ENCODE measurements at regions not wholly inside any gene's neighbourhood (a gene's known extent, or its start where the extent isn't known, plus 50 kb on each side); places are given as distances from the start of the nearest gene placed in this dataset.

DNA sequence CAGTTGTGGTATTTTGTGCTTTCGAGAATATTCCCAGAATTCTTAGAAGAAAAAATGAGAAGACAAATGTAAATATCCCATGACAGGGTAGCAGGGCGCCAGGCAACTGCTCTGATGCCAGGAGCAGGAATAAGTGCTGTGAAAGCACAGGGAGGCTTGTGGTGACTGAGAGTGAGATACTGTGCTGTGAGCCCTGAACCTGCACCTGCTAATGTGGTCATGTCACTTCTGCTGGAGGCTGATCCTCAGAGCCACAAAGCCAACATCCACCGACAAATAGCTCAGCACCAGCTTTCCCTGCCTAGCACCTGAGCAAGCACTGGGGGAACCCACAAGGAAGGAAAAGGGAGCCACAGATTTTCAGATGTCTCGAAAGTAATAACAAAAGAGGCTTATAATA lies 368.6 kb upstream of the CDH4 start:
- no peak for DNase-seq

DNA sequence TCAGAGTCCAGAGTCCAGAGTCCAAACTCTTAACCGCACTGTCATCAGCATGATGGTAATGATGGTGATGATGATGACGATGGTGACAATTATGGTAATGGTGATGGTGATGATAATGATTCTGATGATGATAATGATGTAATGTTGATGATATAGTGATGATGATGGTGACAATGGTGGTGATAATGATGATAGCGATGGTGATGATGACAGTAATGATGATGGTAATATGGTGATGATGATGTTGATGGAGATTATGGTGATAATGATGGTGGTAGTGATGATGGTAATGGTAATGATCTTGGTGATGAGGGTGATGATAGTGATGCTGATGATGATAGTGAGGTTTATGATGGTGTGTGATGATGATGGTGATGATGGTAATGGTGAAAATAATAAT lies 367.8 kb upstream of the CDH4 start:
- no peak for DNase-seq

DNA sequence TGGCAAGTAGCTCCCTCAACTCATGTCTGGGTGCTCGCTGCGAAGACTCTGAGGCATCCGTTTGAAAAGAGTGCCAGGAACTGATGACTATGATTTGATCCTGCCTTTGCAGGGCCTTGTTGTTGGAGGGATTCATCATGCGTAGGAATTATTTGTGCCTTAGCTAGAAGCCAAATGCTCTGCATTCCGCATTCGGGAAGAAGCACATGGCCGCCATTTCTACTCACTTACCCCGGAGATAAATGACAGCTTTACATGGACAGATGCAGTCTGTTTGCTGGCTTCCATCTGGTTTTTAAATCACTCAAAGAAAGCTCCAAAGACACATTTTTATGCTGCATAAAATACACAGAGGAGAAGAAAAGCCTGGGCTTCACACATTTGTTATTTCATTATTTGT lies 363.3 kb upstream of the CDH4 start:
- DNase-seq: no peak

DNA sequence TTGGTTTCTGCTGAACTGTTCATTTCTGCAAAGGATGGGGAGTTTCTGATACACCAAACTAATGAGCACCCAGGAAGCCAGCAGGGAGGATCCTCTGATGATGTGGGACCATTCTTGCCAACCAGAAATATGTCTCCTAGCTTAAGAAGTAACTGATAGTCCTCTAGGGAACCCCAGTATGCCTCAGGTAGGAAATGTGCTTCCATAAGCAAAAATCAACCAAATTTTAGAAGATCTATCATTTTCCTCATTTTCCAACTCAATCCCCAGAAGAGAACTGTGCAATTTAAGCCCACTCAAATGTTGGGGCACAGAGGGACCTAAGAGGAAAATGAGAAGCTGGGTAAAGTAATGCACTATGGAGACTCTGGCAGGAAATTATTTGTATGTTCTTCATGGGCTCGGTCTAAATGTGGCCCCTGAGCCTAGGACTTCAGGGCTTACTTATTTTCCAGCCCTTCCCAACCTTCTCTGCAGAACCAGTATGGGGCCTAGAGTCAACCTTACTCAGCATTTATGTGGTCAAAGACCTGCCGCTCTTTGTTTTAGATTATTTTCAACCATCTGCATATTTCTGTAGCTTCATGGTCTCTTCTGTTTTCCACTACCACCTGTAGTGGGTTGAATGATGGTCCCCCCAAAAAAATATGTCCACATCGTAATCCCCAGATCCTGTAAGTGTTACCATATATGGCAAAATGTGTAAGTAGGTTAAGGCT lies 359.8 kb upstream of the CDH4 start:
- no peak for DNase-seq

DNA sequence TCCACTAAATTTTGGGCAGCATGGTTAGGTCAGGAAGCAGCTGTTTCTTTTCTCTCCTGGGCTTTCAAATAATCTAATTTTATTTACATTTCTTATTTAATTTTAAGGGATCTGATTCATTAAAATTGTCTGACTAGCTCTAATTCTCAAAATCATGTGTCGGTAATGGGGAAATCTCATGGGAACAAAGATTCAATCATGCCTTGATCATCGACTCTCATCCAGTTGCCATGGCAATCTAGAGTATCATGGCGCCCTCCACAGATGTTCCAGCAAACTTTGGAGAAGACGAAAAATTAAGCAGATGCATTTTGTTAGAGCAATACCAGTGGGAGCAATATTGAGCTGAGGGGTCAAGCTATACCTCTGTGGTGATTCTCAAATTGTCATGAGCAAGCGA lies 358.0 kb upstream of the CDH4 start:
- DNase-seq: no peak

DNA sequence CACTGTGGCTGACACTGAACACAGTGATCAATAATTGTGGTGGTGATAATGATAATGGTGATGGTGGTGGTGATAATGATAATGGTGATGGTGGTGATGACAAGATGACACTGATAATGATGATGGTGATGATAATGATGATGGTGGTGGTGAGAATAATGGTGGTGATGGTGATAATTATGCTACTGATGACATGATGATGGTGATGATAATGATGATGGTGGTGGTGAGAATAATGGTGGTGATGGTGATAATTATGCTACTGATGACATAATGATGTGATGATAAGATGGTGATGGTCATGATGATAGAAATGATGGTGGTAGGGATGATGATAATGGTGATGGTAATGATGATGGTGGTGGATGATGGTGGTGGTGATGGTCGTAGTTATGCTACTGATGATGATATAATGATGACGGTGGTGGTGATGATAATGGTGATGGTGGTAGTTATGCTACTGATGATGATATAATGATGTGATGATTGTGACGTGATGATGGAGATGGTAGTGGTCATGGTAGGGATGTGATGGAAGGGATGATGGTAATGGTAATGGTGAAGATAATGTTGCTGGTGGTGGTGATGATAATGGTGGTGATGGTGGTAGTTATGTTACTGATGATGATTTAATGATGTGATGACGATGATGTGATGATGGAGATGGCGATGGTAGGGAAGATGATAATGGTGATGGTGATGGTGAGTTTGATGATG lies 356.5 kb upstream of the CDH4 start:
- no peak for DNase-seq

DNA sequence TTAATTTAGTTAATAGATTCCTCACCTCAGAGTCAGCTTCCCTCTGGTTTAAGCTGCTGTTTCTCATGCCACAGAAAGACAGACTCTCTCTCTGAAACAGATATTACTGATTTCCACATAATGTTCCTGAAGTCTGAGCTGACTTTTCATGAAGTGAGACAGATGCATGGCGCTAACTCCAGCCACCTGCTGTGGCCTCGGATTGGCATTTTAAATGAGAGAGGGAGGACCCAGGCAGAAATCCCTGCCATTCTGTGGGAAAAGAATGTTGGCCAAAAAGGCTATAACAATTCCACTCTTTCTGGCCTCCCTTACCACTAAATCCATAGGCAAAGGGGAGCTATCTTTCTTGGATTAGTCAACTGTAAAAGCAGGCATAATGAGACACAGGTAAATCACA lies 354.1 kb upstream of the CDH4 start:
- DNase-seq: no peak

DNA sequence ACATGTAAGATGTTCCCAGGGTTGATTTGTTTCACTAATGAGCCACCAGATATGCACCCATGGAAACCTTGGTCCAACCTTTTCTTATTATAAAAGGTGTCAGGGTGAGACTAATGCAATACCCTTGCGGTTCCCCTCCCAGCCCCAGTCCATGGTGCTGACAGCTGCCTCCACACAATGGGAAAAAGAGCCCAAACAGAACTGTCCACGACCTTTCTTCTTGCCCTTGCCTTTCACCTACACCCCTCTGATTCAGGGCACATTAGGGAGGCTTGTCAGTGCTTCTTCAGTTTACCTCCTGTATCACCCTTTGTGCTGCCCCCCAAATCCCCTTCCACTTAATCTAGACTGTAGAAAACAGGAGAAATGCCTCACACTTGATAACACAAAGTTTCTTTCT lies 352.7 kb upstream of the CDH4 start:
- DNase-seq: no peak

DNA sequence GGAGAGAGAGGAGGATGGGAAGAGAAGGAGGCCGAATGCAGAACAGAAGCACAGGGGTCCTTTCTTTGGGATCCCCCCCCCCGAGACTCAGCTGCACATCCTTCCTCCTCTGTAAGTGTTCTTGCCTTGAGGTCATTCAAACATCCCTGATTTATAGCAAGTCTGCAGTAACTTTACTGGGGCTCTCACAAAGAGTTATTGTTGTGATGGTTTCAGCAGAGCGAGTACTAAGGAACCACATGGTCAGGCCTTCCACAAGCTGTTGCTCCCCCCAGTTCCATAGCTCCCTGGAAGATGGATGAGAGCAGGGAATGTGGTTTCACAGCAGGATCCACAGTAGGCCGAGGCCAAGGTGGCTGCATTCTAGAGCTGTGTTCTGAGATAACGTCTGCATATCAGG lies 351.4 kb upstream of the CDH4 start:
- DNase-seq: no peak

DNA sequence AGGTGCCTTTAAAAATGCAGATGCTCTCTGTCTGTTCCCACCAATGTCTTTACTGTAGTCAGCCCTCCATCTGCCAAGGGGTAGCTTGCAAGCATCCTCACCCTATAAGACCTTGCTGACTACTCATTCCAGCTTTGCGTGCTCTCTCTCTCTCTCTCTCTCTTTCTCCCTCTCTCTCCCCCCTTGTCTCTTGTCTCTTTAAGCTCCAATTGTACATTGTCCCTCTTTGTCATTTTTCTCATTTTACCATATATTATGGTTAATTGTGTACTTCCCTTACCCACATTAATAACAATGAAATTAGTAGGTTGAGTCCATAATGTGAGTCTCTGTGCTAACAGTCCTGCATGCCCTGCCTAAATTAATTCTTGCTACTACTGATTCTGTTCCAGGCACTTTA lies 350.2 kb upstream of the CDH4 start:
- DNase-seq: no peak

DNA sequence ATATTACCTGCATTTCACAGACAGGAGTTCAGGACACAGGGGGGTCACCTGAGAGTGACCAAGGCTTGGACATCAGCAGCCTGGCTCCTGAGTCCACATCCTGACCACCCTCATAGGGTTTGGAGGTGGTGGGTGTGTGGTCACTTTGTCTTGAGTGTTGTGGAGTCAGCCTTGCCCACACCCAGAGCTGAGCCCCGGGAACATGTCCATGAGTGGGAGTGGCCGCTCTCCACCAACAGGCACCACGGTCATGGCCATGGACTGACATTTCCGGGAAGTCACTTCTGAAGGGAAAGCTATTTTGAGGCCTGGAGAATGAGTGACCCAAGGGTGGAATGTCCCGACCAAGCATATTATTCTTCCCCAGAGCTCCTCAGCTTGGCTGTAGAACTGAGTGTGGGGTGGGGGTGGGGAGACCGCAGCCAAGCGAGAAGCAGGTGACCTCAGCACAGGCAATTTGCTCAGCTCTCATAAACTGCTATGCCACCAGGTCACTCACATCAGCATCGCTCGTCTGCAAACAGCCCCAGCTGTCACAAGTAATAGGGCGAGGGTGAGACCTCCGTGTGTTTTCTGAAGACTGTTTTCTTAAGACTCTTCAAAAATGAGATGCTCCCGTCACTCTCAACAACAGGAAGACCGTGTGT lies 348.6 kb upstream of the CDH4 start:
- DNase-seq: no peak

DNA sequence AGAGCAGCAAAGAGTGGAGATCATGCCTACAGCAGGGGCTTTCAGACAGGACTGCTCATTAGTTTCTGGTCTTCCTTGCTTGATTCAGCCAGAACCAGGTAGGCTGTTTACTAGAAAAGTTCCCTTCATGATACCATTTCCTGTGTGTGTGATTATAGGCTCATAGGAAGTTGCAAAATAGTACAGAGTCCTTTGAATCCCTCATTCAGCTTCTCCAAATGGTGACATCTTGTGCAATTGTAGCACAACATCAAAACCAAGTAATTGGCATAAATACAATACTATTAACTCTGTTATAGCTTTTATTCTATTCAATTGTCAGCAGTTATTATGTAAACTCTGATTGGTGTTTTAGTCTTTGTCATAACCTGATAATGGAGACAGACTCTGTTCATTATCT lies 347.3 kb upstream of the CDH4 start:
- DNase-seq: no peak

DNA sequence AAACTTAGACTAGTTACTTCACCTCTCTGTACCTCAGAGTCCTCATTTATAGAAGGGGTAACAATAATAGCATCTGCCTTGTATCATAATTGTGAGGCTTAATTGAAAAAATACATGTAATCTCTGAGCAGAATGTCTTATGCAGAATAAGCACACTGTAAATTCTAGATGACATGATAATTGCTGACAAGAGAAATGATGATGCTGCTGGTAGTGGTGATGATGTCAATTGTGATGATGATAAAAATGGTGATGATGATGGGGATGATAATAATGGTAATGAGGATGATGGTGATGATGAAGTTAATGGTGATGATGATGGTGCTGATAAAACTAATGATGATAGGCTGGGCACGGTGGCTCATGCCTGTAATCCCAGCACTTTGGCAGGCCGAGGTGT lies 346.1 kb upstream of the CDH4 start:
- no peak for DNase-seq

DNA sequence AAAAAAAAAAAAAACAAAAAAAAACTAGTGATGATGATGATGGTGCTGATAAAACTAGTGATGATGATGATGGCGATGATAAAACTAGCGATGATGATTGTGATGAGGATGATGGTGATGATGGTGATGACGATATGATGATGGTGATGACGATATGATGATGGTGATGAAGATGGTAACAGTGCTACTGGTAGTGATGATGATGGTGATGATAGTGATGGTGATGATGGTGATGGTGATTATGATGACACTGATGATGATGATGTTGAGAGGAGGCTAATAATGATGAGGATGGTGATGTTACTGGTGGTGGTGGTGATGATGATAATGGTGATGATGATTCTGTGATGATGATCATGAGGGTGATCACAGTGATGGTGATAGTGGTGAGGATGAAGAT lies 345.5 kb upstream of the CDH4 start:
- no peak for DNase-seq

DNA sequence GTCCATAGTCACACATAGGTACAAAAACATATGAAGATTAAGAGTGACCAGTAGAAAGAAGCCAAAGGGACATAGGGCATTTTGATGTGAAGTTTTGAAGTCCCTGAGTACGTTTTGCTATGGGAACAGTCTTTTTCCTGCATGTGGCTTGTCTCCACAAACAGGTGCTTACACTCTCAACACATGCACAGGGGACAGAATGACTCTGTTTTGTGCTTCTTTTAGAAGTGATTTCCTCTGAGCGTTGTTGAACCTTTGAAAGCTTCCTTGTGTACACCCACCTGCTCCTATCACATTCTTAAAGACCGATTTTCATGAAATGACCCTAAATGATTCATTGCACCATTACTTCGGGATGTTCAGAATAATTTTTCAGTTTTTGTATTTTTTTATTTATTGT lies 338.8 kb upstream of the CDH4 start:
- no peak for DNase-seq

DNA sequence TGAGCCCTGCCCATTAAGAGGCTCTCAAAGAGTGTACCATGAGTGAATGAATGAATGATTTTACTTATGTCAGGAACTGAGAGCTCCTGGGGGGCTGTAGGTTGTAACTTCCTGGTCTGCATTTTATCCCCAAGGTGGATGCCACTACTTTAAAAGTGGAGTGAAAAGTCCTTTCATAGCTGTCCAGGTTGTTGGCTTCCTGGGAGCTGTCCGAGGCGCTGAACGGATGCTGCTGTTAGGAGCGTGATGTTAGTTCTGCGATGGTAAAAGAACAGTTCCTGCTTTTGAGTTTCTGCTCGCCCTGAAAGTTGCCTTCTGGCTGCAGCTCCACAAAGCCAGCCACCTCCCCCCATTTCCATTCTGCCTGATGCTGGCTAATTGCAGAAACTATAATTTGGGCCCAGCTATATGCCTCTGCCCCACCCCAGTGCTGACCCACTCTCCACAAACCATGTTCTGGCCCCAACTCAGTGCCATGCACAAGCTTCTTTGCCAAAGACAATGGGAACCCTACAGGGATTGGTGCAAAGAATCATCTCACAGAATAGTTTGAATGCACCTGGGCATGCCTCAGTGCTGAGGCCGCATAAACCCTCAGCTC lies 330.9 kb upstream of the CDH4 start:
- DNase-seq: peak in 1 of 56 donors; percentile 50

DNA sequence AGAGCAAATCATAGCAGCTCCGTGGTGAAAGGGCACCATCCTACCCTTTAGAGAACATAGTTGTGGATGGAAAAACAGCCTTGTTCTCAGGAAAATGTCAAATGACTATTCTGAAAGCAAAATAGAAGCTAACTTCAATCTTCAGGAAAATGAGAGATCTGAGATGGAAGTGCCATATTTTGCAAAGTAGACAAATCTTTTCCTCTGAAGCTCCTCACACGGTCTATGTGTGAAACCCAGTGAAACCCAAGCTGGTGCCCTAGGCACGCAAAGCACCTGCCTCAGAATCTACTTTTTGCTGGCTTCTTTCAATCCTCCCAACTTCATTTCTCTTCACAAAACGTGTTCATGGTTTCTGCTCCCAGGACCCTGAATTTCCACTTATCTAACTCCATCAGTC lies 325.2 kb upstream of the CDH4 start:
- DNase-seq: no peak

DNA sequence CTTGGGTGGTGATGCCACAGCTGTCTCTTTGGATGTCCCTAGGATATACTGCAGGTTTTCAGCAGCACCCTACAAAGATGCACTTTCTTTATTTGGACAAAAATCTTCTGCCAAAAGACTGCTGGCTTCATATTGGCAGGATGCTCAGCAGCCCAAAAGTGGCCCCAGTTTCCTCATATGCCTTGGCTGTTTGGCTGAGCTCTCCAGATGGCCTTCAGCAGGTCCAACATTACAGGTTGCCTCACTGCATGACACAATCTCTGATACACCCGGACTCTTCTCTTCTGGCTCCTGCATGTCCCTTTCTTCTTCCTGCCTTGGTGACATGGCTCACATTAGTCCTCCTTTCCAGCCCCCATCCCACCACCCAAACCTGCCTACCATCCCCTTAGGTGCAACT lies 323.7 kb upstream of the CDH4 start:
- DNase-seq: no peak

DNA sequence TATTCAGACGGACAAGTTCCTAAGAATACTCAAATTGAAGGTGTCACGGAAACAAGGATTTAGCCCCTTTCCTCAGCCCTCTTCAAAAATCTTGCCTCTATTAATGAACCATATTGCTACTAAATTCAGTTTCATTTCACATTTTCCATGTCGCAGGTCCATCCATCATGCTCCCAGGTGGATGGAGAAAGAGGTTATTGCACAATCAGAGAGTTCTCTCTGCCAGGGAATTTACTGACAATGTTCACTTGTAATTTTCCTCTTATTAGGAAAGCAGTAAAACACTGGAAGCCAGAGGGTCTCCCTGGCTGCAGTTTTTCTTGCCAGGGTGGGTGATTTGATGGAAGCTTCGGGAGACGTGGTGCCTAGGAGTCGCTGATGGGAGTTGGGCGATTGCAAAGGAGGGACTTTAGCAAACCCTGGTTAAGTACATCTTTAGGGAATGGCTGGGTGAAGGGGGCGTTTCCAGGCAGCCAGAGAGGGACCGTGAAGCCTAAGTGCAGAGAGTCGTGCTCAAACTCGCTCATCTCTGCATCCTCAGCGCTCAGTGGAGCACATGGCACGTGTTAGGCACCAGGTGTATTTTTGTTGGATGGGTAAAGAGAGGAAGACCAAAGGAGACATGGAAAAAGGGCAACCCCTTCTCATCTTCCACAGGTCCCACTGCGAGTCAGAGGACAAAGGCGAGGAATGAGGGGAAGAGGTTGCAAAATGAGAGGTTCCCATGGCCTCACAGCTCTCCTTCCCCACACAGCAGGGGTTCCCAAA lies 321.9 kb upstream of the CDH4 start:
- DNase-seq: no peak

DNA sequence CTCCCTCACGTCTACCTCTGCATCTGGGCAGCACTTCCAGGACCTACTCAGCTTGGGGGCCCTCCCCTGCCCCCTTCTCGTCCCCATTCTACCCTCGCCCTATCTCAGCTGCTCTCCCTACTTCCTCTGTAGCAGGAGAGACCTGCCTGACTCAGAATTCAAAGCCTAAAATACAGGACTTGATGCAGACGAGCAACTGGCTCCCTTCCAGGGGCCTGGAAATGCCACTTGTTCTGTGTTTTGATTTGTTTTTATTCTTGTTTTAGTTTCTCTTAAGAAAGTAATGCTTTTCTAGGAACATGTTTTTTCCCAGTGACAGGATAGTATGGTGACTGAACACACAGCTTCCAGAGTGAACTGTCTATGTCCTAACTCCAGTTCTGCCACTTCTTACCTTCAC lies 320.4 kb upstream of the CDH4 start:
- no peak for DNase-seq

DNA sequence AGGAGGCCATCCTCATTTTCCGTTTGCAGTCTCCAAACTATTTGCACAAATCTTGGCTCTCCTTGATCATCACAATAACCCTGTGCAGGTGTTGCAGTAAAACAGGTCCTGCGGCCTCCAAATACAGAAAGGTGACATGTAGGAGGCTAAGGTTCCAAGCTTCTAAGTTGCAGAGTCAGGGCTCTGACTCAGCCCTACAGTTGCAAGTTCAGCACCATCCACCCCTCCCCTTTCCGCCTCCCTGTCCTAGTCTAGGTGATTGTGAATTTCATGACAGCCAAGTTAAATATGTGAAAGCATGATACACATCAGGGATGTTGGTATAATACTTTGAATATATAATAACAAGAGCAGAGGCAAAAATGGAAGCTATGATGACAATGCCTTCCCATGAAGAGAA lies 317.3 kb upstream of the CDH4 start:
- peak in 12 of 56 donors; percentile 5 to 22 (median 12) for DNase-seq

DNA sequence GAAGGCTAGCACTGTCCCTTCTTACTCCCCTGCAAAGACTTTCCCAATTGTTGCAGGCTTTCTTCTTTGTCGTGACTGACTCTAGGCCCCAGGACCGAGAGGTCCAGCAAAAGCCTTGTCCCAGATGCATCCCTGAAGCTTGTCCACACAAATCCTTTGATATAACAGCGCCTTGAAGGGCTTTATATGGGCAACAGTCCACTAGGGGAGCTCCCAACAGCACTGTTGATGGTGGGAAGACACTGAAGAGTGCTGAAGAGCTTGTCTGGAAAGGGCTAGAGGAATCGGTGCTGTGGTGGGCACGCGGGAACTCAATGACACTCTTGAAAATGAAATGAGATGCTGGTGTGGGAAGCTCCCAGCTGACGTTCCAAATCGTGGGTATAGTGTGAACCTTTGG lies 316.1 kb upstream of the CDH4 start:
- no peak for DNase-seq

Measured in nucleus accumbens (tissue), 56 donors.